ENCODE measurements at regions not wholly inside any gene's neighbourhood (a gene's known extent, or its start where the extent isn't known, plus 50 kb on each side); places are given as distances from the start of the nearest gene placed in this dataset.

DNA sequence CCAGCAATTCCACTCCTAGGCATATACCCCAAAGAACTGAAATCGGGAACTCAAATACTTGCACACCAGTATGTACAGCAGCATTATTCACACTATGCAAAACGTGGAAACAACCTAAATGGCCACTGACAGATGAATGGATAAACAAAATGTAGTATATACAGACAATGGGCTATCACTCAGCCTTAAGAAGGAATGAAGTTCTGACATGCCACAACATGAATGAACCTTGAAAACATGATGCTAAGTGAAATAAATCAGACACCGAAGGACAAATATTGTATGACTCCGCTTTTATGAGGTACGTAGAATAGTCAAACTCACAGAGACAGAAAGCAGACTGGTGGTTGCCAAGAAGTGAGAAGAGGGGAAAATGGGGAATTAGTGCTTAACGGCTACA, 59.1 kb upstream of the CCN6 start:
- H3K4me1 ChIP-seq (ENCODE audit: low read depth, poor library complexity, severe bottlenecking): peaks cover 9% of the 10 kb centered on the region
- TF ChIP-seq, protein P1, sequence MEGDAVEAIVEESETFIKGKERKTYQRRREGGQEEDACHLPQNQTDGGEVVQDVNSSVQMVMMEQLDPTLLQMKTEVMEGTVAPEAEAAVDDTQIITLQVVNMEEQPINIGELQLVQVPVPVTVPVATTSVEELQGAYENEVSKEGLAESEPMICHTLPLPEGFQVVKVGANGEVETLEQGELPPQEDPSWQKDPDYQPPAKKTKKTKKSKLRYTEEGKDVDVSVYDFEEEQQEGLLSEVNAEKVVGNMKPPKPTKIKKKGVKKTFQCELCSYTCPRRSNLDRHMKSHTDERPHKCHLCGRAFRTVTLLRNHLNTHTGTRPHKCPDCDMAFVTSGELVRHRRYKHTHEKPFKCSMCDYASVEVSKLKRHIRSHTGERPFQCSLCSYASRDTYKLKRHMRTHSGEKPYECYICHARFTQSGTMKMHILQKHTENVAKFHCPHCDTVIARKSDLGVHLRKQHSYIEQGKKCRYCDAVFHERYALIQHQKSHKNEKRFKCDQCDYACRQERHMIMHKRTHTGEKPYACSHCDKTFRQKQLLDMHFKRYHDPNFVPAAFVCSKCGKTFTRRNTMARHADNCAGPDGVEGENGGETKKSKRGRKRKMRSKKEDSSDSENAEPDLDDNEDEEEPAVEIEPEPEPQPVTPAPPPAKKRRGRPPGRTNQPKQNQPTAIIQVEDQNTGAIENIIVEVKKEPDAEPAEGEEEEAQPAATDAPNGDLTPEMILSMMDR (conservative IDR thresholded peaks at IDR 0.05; ENCODE audit: low read depth, low read length): no peak
- no peak overlapping the region for H3K4me2 ChIP-seq
- H2AFZ ChIP-seq (ENCODE audit: low read depth): no peak overlapping the region
- no peak overlapping the region for H3K9ac ChIP-seq
- no peaks in the 10 kb centered on the region for H3K79me2 ChIP-seq (ENCODE audit: insufficient read depth, low read depth)
- H3K36me3 ChIP-seq (ENCODE audit: insufficient read depth): no peaks in the 10 kb centered on the region
- H3K27me3 ChIP-seq (ENCODE audit: insufficient read depth, low read depth): no peaks in the 10 kb centered on the region
- H4K20me1 ChIP-seq (ENCODE audit: insufficient read depth): no peaks in the 10 kb centered on the region
- no peak overlapping the region for H3K4me3 ChIP-seq (IDR thresholded peaks at IDR 0.05; ENCODE audit: insufficient read depth, low read depth, low read length)
- no peak overlapping the region for H3K27ac ChIP-seq

DNA sequence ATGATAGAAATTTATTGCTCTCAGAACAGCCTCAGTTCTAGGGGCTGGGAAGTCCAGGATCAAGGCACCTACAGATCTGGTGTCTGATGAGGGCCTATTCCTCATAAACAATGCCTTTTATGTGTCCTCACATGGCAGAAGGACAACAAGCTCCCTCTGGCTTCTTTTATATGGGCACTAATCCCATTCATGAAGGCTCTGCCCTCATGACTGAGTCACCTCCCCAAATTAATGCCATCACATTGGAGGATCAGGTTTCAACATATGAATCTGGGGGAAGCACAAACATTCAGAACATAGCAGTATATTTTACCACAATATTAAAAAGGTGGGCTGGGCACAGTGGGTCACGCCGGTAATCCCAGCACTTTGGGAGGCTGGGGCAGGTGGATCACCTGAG, 58.5 kb upstream of the CCN6 start:
- Histone ChIP-seq H3K27me3 (ENCODE audit: insufficient read depth, low read depth) (no peaks in the 10 kb centered on the region), H2AFZ (ENCODE audit: low read depth) (no peak overlapping the region), H3K4me3 (IDR thresholded peaks at IDR 0.05; ENCODE audit: insufficient read depth, low read depth, low read length) (no peak overlapping the region), H3K79me2 (ENCODE audit: insufficient read depth, low read depth) (no peaks in the 10 kb centered on the region), H3K9ac (no peak overlapping the region), H3K4me1 (ENCODE audit: low read depth, poor library complexity, severe bottlenecking) (peaks cover 3% of the 10 kb centered on the region), H4K20me1 (ENCODE audit: insufficient read depth) (no peaks in the 10 kb centered on the region), H3K36me3 (ENCODE audit: insufficient read depth) (no peaks in the 10 kb centered on the region), H3K27ac (no peak overlapping the region), H3K4me2 (no peak overlapping the region)
- TF ChIP-seq, protein P1 (conservative IDR thresholded peaks at IDR 0.05; ENCODE audit: low read depth, low read length): no peak

DNA sequence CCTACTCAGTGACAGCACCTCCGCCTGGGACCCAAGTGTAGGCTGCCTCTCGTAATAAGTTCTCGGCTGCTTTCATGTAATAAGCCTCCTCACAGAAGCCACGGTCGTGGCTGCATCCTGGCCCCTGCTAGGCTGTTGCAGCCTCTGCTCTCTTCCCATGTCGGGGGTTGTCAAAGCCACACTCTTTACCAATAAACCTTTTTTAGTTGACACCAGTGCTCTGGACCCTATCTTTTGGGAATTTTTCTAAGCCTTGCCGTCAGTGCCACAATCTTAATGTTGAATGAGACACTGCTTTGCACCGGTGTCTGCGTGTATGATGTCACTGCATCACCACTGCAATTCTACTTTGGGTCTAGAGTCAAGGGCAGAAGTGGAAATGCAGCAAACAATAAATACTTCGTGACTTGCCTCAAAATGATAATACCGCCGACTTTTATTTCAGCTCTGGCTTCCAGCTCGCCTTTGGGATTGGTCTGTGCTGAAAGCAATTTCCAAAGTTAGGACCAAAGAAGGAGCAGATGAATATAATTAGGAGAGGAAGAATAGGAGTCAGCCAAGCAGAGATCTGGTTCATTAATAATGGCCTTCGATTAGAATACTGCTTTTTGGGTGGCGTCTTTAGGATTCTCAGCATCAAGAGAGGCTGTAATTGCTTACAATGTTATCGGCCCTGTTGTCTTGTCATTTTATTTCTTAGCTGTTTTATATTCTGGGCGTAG, 57.6 kb upstream of the CCN6 start:
- no peaks in the 10 kb centered on the region for H3K27me3 ChIP-seq (ENCODE audit: insufficient read depth, low read depth)
- no peaks in the 10 kb centered on the region for H3K4me1 ChIP-seq (ENCODE audit: low read depth, poor library complexity, severe bottlenecking)
- TF ChIP-seq, protein P1 (conservative IDR thresholded peaks at IDR 0.05; ENCODE audit: low read depth, low read length): no peak
- H3K79me2 ChIP-seq (ENCODE audit: insufficient read depth, low read depth): no peaks in the 10 kb centered on the region
- no peaks in the 10 kb centered on the region for H3K36me3 ChIP-seq (ENCODE audit: insufficient read depth)
- H3K4me3 ChIP-seq (IDR thresholded peaks at IDR 0.05; ENCODE audit: insufficient read depth, low read depth, low read length): no peak overlapping the region
- no peak overlapping the region for H3K9ac ChIP-seq
- H3K4me2 ChIP-seq: no peak overlapping the region; the same call in 1 of the 2 replicates
- H2AFZ ChIP-seq (ENCODE audit: low read depth): peak overlapping the region; percentile 42; the same call in 1 of the 2 replicates
- H3K27ac ChIP-seq: no peak overlapping the region
- no peaks in the 10 kb centered on the region for H4K20me1 ChIP-seq (ENCODE audit: insufficient read depth)

DNA sequence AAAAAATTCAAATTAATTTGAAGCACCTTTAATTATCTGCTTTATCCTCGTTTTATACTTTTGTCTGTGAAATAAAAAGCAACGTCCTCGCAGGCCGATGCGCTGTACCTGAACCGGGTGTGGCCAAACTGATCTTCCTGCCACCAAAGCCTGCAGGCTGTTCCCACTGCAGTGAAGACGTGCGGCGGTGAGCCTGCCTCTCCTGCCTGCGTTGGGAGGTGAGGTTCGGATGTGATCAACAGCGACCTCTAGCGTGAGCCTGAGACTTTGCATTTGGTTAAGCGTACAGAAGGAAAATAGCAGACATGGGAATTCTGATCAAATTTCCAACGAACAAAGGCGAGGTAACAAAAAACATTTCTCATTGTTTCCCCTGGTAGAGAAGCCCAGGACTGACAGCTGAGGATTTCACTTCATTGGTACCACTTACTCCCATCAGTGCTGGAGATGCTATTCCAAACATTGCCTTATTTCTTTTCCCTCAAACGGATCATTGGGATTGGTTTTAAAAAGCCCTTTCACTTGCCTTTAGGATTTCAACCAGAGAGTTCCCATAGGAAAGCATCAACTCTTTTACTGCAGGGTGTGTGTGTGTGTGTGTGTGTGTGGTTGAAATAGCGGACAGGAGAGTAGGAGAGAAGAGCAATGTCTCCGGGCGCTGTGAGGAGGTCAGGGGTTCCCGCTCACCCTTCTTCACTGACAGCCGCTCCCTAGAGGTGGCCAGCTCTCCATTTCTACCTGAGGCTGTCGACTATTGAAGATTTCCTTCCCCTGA, 56.6 kb upstream of the CCN6 start:
- Histone ChIP-seq H3K27me3 (ENCODE audit: insufficient read depth, low read depth) (no peaks in the 10 kb centered on the region), H3K79me2 (ENCODE audit: insufficient read depth, low read depth) (no peaks in the 10 kb centered on the region), H3K4me3 (IDR thresholded peaks at IDR 0.05; ENCODE audit: insufficient read depth, low read depth, low read length) (no peak overlapping the region), H3K9ac (no peak overlapping the region), H3K36me3 (ENCODE audit: insufficient read depth) (no peaks in the 10 kb centered on the region), H3K4me2 (peak overlapping the region; percentile 38; the same call in 1 of the 2 replicates), H2AFZ (ENCODE audit: low read depth) (peak overlapping the region; percentile 42; the same call in 1 of the 2 replicates), H4K20me1 (ENCODE audit: insufficient read depth) (no peaks in the 10 kb centered on the region), H3K27ac (no peak overlapping the region), H3K4me1 (ENCODE audit: low read depth, poor library complexity, severe bottlenecking) (no peaks in the 10 kb centered on the region)
- TF ChIP-seq, protein P1 (conservative IDR thresholded peaks at IDR 0.05; ENCODE audit: low read depth, low read length): peak; percentile 84
